Breast epithelium (tissue), 4 donors: ENCODE measurements at regions not wholly inside any gene's neighbourhood (a gene's known extent, or its start where the extent isn't known, plus 50 kb on each side); places are given as distances from the start of the nearest gene placed in this dataset.

ENCODE experiments used
- DNase-seq, 2 donors: peaks; one replicate each; pipeline ENCODE4 v3.0.0-alpha.2; 2019; ENCODE audit warnings: low spot score in 2 of 2
- H3K27ac ChIP-seq, 2 donors: fragments of 200-600 bp; sonication (generic) in 1 of 2; one replicate each; pipeline ENCODE4 v1.5.1; 2016 to 2019; ENCODE audit warnings: mild to moderate bottlenecking in 1 of 2
- H3K27me3 ChIP-seq, 2 donors: fragments of 200-600 bp; sonication (generic) in 1 of 2; one replicate each; pipeline versions ENCODE4 v1.5.1 to v1.6.0; 2017 to 2019; ENCODE audit warnings: control low read depth in 1 of 2, mild to moderate bottlenecking in 1 of 2
- H3K36me3 ChIP-seq: fragments of 200-600 bp; one replicate; pipeline ENCODE4 v1.5.1; 2019
- H3K4me1 ChIP-seq, 2 donors: fragments of 200-600 bp; sonication (generic); one replicate each; pipeline ENCODE4 v1.5.1; 2016 to 2019; ENCODE audit warnings: control low read depth in 1 of 2
- H3K4me3 ChIP-seq, 3 donors: fragments of 200-600 bp; sonication (generic); 1 replicate in 2 of 3; 2 replicates in 1 of 3; pipeline ENCODE4 v1.5.1; 2016 to 2019; ENCODE audit warnings: mild to moderate bottlenecking in 3 of 3, moderate library complexity in 2 of 3
- H3K9me3 ChIP-seq, 2 donors: fragments of 200-600 bp; sonication (generic) in 1 of 2; one replicate each; pipeline ENCODE4 v1.5.1; 2016 to 2019; ENCODE audit warnings: control low read depth in 1 of 2
- CTCF ChIP-seq, 3 donors: fragments of 450-650 bp; IDR thresholded peaks; one replicate each; pipeline ENCODE4 v1.5.1; 2016 to 2017; ENCODE audit warnings: antibody characterized with exemption in 3 of 3, mild to moderate bottlenecking in 3 of 3, moderate library complexity in 3 of 3
- POLR2A ChIP-seq: fragments of 450-650 bp; IDR thresholded peaks from one replicate; pipeline ENCODE4 v1.6.1; 2016; ENCODE audit warnings: antibody characterized with exemption, mild to moderate bottlenecking, moderate library complexity
- POLR2AphosphoS5 ChIP-seq, 3 donors: sonication (generic); formaldehyde crosslinking; IDR thresholded peaks; one replicate each; pipeline ENCODE4 v1.6.1; 2017; ENCODE audit warnings: antibody characterized with exemption in 3 of 3
- intact Hi-C: fragments of 100-400 bp; cut with DNase I; formaldehyde crosslinking; loops from one replicate; pipeline ENCODE4 v1.15.1; 2023; ENCODE audit warnings: low total_unique reads

- no peak for DNase-seq
- TF ChIP-seq POLR2A (no peak), POLR2AphosphoS5 (IDR thresholded peaks at IDR 0.05) (no peak), CTCF (IDR thresholded peaks at IDR 0.05) (no peak)
- H3K27ac ChIP-seq = no peak overlapping the region
- H3K36me3 ChIP-seq = no peaks in the 10 kb centered on the region
- H3K27me3 ChIP-seq = no peaks in the 10 kb centered on the region
- no peak overlapping the region for H3K4me3 ChIP-seq
- no peaks in the 10 kb centered on the region for H3K4me1 ChIP-seq
- intact Hi-C loops = no loop called here
- H3K9me3 ChIP-seq = no peaks in the 10 kb centered on the region
Measured at GRCh38 chr10:78354101-78354500, 320.4 kb downstream of the RPS24 start.

DNA sequence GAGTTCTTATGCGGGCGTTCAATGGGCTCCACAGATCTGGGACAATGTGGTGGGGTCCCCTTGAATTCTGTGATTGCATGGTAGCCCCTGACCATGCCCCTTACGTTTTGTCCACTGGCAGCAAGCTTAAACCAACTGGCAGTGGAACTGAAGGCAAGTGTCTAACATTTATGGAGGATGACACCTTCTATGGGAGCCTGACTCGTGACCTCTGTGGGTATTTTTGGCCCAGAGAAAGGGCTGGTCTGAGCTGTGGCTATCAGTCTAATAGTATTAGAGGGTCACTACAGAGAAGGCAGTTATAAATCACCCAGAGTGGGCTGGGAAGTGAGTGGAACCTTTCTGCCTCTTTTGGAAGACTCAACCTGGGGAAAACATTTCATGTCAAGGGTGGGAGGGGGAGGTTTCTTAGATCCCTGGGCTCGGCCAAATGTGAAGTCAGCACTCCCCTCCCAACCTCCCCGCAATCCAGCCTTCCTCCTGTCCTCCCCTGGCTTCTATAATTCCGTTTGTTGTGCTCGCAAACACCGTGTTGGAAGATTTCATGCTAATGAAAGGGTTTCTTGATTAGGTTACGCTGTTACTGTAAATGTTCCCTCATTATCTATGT lies 322.7 kb downstream of the RPS24 start:
- intact Hi-C loops = no loop called here
- TF ChIP-seq POLR2A = no peak
- TF ChIP-seq POLR2AphosphoS5 (IDR thresholded peaks at IDR 0.05) = no peak
- no peak for TF ChIP-seq CTCF (IDR thresholded peaks at IDR 0.05)
- Histone ChIP-seq H3K36me3 (no peaks in the 10 kb centered on the region), H3K4me3 (no peak overlapping the region), H3K27me3 (no peaks in the 10 kb centered on the region), H3K9me3 (no peaks in the 10 kb centered on the region), H3K4me1 (no peaks in the 10 kb centered on the region), H3K27ac (no peak overlapping the region)
- no peak for DNase-seq

DNA sequence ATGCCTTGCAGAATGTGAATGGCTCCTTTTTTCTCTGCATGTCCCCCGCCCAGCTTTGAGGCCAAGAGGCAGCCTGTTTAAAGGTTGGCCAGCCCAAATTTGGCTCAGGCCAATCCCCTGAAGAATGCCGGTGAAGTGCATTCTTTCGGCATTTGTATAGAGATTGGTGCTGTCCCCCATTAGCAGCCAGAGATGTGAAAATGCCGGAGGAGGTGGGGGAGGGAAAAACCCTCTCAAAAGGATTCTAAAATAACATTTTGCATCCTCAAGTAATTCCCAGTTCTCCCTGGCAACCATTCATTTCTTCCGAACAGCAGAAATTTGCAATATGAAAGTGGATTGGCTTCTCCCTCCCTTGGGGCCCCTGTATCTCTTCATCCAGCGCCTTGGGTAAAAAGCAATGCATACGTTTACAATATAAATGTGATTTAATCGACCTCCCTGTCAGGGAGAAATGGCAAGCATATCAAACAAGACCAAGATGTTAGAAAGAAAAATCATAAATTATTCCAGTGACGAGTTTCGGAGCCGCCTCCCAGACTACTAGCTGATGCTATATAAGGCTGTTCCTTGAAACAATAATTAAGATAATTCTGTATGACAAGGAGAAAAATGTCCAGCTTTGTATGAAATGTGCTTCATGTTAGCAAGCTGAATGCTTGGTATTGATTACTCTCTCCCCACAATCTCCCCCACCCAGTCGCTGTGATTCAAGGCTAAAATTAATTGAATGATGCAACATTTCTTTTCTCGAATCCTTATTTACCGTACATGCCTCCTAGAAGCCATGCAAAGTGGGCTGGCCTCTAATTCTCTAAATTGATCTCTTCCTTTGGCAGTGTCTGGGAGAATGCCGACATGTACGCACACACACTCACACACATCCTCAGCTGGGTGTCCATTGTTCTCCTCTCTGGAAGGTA lies 323.7 kb downstream of the RPS24 start:
- H3K4me1 ChIP-seq = no peaks in the 10 kb centered on the region
- H3K9me3 ChIP-seq = no peaks in the 10 kb centered on the region
- no peak for DNase-seq
- H3K27me3 ChIP-seq = no peaks in the 10 kb centered on the region
- no peak for TF ChIP-seq CTCF (IDR thresholded peaks at IDR 0.05)
- TF ChIP-seq POLR2AphosphoS5 (IDR thresholded peaks at IDR 0.05) = no peak
- no peak for TF ChIP-seq POLR2A
- no peak overlapping the region for H3K27ac ChIP-seq
- no peaks in the 10 kb centered on the region for H3K36me3 ChIP-seq
- intact Hi-C loops = no loop called here
- no peak overlapping the region for H3K4me3 ChIP-seq

DNA sequence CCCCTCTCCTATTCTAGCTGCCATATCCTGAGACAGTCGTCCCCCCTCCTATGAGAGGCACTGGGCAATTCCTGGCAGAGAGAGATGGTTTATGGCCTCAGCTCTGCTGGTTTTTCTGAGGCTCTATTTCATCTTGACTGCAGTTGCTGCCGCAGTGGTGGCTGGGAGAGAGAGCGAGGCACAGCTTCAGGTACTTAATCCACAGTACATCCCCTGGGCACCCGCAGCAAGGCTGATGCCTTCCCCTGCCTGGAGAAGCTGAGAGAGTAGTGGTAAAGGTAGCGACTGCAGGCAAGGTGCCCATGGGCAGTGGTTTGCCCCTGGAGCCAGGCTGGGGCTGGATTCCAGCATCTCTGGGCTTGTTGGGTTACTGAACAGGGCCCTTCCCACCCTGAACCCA lies 324.7 kb downstream of the RPS24 start:
- TF ChIP-seq CTCF (IDR thresholded peaks at IDR 0.05) = no peak
- no peak for TF ChIP-seq POLR2AphosphoS5 (IDR thresholded peaks at IDR 0.05)
- TF ChIP-seq POLR2A = no peak
- H3K36me3 ChIP-seq = no peaks in the 10 kb centered on the region
- H3K9me3 ChIP-seq = no peaks in the 10 kb centered on the region
- no peaks in the 10 kb centered on the region for H3K27me3 ChIP-seq
- intact Hi-C loops = no loop called here
- H3K4me3 ChIP-seq = no peak overlapping the region
- H3K4me1 ChIP-seq = no peaks in the 10 kb centered on the region
- DNase-seq = no peak
- no peak overlapping the region for H3K27ac ChIP-seq

DNA sequence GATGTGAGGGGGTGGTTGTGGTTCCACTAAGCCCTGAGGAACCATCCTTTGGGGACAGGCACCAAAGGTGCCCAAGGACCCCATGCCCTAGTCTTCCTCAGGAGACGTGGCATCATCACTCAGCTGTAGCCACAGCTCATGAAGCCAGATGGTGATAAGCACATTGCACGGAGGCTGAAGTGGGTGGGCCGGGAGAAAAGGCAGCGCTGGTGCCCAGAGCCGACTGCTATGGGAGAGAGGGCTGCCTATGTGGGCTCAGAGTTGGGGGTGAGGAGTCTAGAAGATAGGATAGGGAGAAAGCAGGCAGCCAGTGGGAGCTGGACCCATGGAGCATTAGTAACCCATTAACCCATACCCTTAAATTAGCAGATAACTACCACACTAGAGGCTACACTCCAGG lies 325.3 kb downstream of the RPS24 start:
- Histone ChIP-seq H3K36me3 (no peaks in the 10 kb centered on the region), H3K27me3 (no peaks in the 10 kb centered on the region), H3K4me1 (no peaks in the 10 kb centered on the region), H3K9me3 (no peaks in the 10 kb centered on the region), H3K27ac (no peak overlapping the region), H3K4me3 (no peak overlapping the region)
- no peak for DNase-seq
- intact Hi-C loops = no loop called here
- no peak for TF ChIP-seq POLR2AphosphoS5 (IDR thresholded peaks at IDR 0.05)
- TF ChIP-seq CTCF (IDR thresholded peaks at IDR 0.05) = no peak
- TF ChIP-seq POLR2A = no peak
